ENCODE measurements at regions not wholly inside any gene's neighbourhood (a gene's known extent, or its start where the extent isn't known, plus 50 kb on each side); places are given as distances from the start of the nearest gene placed in this dataset.

DNA sequence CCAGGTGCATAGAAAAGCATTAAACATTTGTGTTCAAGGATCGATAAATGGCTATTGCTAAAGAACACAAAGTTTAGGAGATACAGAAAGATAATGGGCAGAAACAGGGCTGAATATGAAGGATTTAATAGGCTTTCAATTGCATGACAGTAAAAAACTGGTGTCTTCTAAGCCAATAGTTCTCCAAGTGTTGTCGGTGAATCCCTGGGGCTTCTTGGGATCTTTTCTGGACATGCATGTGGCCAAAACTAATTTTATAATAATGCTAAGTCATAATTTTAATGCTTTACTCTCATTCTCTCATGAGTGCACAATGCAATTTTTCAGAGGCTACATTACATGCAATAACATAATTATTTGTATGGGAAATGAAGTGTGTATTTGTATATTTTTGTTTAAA lies 521.1 kb upstream of the ANKRD30A start:
- in situ Hi-C loops (cut with MboI; ENCODE audit: low sequenced_read_pairs, unreplicated experiment) = no loop called here
- no peak for DNase-seq (ENCODE audit: low spot score)

DNA sequence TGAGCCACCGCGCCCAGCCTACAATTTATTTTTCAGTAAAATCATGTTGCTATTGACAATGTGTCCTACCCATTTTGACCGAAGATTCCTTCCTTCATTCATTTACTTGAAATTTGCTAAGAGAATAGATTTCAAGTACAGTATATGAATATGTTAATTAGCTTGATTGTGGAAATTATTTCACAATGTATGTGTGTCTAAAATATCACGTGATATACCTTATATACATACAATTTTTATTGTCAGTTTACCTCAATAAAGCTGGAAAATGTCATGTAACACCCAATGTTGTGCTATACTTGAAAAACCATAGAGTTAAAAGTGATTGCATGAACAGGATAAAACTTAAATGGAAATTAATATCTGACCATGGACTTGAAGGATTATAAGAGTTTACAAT lies 521.7 kb upstream of the ANKRD30A start:
- TF ChIP-seq, protein P1, sequence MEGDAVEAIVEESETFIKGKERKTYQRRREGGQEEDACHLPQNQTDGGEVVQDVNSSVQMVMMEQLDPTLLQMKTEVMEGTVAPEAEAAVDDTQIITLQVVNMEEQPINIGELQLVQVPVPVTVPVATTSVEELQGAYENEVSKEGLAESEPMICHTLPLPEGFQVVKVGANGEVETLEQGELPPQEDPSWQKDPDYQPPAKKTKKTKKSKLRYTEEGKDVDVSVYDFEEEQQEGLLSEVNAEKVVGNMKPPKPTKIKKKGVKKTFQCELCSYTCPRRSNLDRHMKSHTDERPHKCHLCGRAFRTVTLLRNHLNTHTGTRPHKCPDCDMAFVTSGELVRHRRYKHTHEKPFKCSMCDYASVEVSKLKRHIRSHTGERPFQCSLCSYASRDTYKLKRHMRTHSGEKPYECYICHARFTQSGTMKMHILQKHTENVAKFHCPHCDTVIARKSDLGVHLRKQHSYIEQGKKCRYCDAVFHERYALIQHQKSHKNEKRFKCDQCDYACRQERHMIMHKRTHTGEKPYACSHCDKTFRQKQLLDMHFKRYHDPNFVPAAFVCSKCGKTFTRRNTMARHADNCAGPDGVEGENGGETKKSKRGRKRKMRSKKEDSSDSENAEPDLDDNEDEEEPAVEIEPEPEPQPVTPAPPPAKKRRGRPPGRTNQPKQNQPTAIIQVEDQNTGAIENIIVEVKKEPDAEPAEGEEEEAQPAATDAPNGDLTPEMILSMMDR (IDR thresholded peaks at IDR 0.05; ENCODE audit: borderline replicate concordance, control extremely low read depth, extremely low read depth, insufficient read depth, missing control alignments) = no peak
- no peak for DNase-seq (ENCODE audit: low spot score)
- in situ Hi-C loops (cut with MboI; ENCODE audit: low sequenced_read_pairs, unreplicated experiment) = no loop called here

More for the DNA sequence above, 521.1 kb upstream of the ANKRD30A start:
- TF ChIP-seq, protein P1 (IDR thresholded peaks at IDR 0.05; ENCODE audit: borderline replicate concordance, control extremely low read depth, extremely low read depth, insufficient read depth, missing control alignments) = no peak

DNA sequence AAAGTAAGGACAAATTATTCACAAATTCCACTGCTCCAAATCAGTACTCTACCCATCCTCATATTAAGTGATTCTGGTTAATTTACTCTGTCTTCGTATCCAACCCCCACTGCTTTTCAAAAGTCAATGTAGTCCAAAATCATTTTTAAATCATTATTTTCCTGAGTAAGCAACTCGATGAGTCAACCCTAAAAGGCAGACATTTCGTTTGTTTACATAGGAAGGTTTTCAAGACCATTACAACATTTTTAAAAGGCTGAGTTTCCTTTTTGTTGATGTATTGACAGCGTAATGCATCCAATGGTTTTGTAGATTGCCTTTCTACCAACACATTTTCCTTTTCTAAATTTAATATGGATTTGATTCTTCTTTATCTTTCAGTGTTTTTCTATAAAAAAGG lies 523.0 kb upstream of the ANKRD30A start:
- in situ Hi-C loops (cut with MboI; ENCODE audit: low sequenced_read_pairs, unreplicated experiment) = no loop called here
- DNase-seq (ENCODE audit: low spot score) = no peak
- TF ChIP-seq, protein P1 (IDR thresholded peaks at IDR 0.05; ENCODE audit: borderline replicate concordance, control extremely low read depth, extremely low read depth, insufficient read depth, missing control alignments) = no peak

DNA sequence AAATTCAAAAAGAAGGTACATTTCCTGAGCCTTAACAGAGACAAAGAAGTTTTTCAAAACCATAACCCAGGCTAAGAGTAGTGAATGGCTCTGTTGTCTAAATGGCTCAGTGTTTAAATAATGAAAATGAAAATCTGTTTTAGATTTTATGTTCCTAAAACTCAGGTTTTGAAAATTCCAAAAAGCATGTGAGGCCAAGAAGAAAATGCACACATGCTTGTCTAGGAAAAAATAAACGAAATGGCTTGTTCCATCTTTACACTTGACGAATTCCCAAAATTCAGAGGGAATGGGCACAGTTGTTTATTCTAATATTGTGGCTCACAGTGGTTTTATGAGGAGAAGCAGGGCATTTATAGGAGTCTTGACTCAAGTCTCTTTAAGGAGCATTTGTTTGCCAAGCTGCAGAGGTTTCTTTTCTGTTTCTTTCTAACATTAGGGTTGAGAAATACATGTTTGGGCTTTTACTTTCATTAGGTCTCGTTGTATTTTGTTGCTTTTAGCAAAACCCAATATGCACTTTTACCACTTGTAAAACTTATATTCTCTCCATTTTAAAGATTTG lies 527.6 kb upstream of the ANKRD30A start:
- TF ChIP-seq, protein P1 (IDR thresholded peaks at IDR 0.05; ENCODE audit: borderline replicate concordance, control extremely low read depth, extremely low read depth, insufficient read depth, missing control alignments) = no peak
- in situ Hi-C loops (cut with MboI; ENCODE audit: low sequenced_read_pairs, unreplicated experiment) = no loop called here
- DNase-seq (ENCODE audit: low spot score) = no peak

DNA sequence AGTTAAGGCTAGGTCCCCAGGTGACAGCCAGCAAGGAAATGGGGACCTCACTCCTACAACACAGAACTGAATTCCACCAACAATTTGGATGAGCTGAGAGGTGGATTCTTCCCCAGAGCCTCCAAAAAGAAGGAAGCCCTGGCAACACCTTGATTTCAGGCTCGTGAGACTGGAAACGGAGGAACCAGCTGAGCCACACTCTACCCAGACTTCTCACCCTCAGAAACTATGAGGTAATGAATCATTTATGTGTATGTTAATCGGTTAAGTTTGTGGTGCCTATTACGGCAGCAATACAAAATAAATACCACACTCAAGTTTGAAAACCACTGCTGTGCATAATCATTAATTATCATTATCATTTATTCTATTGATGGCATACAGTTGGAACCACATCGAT lies 532.4 kb upstream of the ANKRD30A start:
- in situ Hi-C loops (cut with MboI; ENCODE audit: low sequenced_read_pairs, unreplicated experiment) = no loop called here
- DNase-seq (ENCODE audit: low spot score) = no peak

DNA sequence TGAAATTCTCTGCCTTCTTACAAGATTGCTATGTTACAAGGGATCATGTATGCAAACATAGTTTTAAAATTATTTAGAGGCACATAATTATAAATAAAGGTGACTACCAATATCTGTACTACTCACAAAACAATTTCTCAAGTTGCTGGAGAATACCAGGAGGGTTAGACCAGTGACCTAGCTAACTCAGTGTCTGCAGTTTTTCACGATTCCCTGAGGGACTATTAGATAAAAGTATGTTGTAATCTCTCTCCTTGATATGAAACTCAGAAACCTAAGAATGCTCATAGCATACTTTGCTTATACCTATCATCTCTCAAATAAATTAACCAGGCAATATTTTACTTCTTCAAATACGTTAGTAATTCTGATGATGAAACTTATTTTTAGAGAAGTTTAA lies 534.0 kb upstream of the ANKRD30A start:
- in situ Hi-C loops (cut with MboI; ENCODE audit: low sequenced_read_pairs, unreplicated experiment) = no loop called here
- DNase-seq (ENCODE audit: low spot score) = no peak
- TF ChIP-seq, protein P1 (IDR thresholded peaks at IDR 0.05; ENCODE audit: borderline replicate concordance, control extremely low read depth, extremely low read depth, insufficient read depth, missing control alignments) = no peak

More for the DNA sequence above, 532.4 kb upstream of the ANKRD30A start:
- TF ChIP-seq, protein P1 (IDR thresholded peaks at IDR 0.05; ENCODE audit: borderline replicate concordance, control extremely low read depth, extremely low read depth, insufficient read depth, missing control alignments) = no peak
